HEK293 (cell line): ENCODE measurements at regions not wholly inside any gene's neighbourhood (a gene's known extent, or its start where the extent isn't known, plus 50 kb on each side); places are given as distances from the start of the nearest gene placed in this dataset.

Experiments used
- BCL11B ChIP-seq: fragments of 450-650 bp; formaldehyde crosslinking; IDR thresholded peaks from 2 replicates; pipeline ENCODE4 v1.5.1; 2016; ENCODE audit warnings: low read depth, missing biosample characterization, missing genetic modification characterization
- HOXD13 ChIP-seq: sonication (generic); formaldehyde crosslinking; IDR thresholded peaks from 2 replicates; pipeline ENCODE4 v1.8.0; 2022; ENCODE audit warnings: missing genetic modification reagents, borderline replicate concordance
- KLF10 ChIP-seq: fragments of 450-650 bp; IDR thresholded peaks from 2 replicates; pipeline ENCODE4 v1.5.1; 2018; ENCODE audit warnings: missing biosample characterization, mild to moderate bottlenecking, missing genetic modification characterization
- KLF7 ChIP-seq: fragments of 450-650 bp; formaldehyde crosslinking; IDR thresholded peaks from 2 replicates; pipeline ENCODE4 v1.5.1; 2016; ENCODE audit warnings: missing biosample characterization, missing genetic modification characterization, borderline replicate concordance
- MZF1 ChIP-seq: fragments of 450-650 bp; formaldehyde crosslinking; IDR thresholded peaks from 2 replicates; pipeline ENCODE4 v1.5.1; 2017; ENCODE audit warnings: missing biosample characterization, missing genetic modification characterization, borderline replicate concordance
- PRDM1 ChIP-seq: fragments of 450-650 bp; formaldehyde crosslinking; IDR thresholded peaks from 2 replicates; pipeline ENCODE4; 2016; ENCODE audit warnings: missing biosample characterization, missing genetic modification characterization
- SCRT2 ChIP-seq: fragments of 450-650 bp; formaldehyde crosslinking; IDR thresholded peaks from 2 replicates; pipeline ENCODE4 v1.5.1; 2016; ENCODE audit warnings: missing biosample characterization, missing genetic modification characterization
- TRIM28 ChIP-seq: IDR thresholded peaks from 2 replicates; pipeline ENCODE4 v1.6.1; 2011; ENCODE audit warnings: low read length, control low read depth, borderline replicate concordance
- YY2 ChIP-seq: fragments of 450-650 bp; formaldehyde crosslinking; IDR thresholded peaks from 2 replicates; pipeline ENCODE4 v1.5.1; 2016; ENCODE audit warnings: missing biosample characterization, missing genetic modification characterization
- ZBTB17 ChIP-seq: fragments of 450-650 bp; formaldehyde crosslinking; IDR thresholded peaks from 2 replicates; pipeline ENCODE4 v1.5.1; 2016; ENCODE audit warnings: missing biosample characterization, missing genetic modification characterization
- ZFP69B ChIP-seq: fragments of 450-650 bp; formaldehyde crosslinking; IDR thresholded peaks from 2 replicates; pipeline ENCODE4 v1.5.1; 2016; ENCODE audit warnings: missing biosample characterization, missing genetic modification characterization
- ZNF2 ChIP-seq: fragments of 450-650 bp; formaldehyde crosslinking; IDR thresholded peaks from 2 replicates; pipeline ENCODE4 v1.5.1; 2016; ENCODE audit warnings: missing biosample characterization, missing genetic modification characterization
- ZNF266 ChIP-seq: fragments of 450-650 bp; formaldehyde crosslinking; IDR thresholded peaks from 2 replicates; pipeline ENCODE4 v1.5.1; 2016; ENCODE audit warnings: missing biosample characterization, missing genetic modification characterization, low read depth
- ZNF324 ChIP-seq: fragments of 450-650 bp; formaldehyde crosslinking; IDR thresholded peaks from 2 replicates; pipeline ENCODE4 v1.5.1; 2016; ENCODE audit warnings: missing biosample characterization, missing genetic modification characterization
- ZNF354C ChIP-seq: fragments of 450-650 bp; formaldehyde crosslinking; IDR thresholded peaks from 2 replicates; pipeline ENCODE4 v1.5.1; 2016; ENCODE audit warnings: missing biosample characterization, missing genetic modification characterization, low read depth, borderline replicate concordance
- ZNF37A ChIP-seq: fragments of 450-650 bp; IDR thresholded peaks from 2 replicates; pipeline ENCODE4 v1.5.1; 2018; ENCODE audit warnings: missing biosample characterization, missing genetic modification characterization
- ZNF394 ChIP-seq: fragments of 450-650 bp; formaldehyde crosslinking; IDR thresholded peaks from 2 replicates; pipeline ENCODE4 v1.5.1; 2016; ENCODE audit warnings: missing biosample characterization, missing genetic modification characterization, mild to moderate bottlenecking, moderate library complexity, borderline replicate concordance
- ZNF433 ChIP-seq: fragments of 450-650 bp; formaldehyde crosslinking; IDR thresholded peaks from 2 replicates; pipeline ENCODE4 v1.5.1; 2016; ENCODE audit warnings: missing biosample characterization, missing genetic modification characterization, low read depth
- ZNF473 ChIP-seq: fragments of 450-650 bp; formaldehyde crosslinking; IDR thresholded peaks from 2 replicates; pipeline ENCODE4 v1.5.1; 2017; ENCODE audit warnings: missing biosample characterization, missing genetic modification characterization
- ZNF521 ChIP-seq: fragments of 450-650 bp; formaldehyde crosslinking; IDR thresholded peaks from 2 replicates; pipeline ENCODE4 v1.5.1; 2017; ENCODE audit warnings: missing biosample characterization, mild to moderate bottlenecking, missing genetic modification characterization
- ZNF530 ChIP-seq: fragments of 450-650 bp; formaldehyde crosslinking; IDR thresholded peaks from 2 replicates; pipeline ENCODE4 v1.5.1; 2016; ENCODE audit warnings: low read depth, missing biosample characterization, missing genetic modification characterization
- ZNF549 ChIP-seq: fragments of 450-650 bp; IDR thresholded peaks from 2 replicates; pipeline ENCODE4 v1.5.1; 2018; ENCODE audit warnings: missing biosample characterization, missing genetic modification characterization, mild to moderate bottlenecking, inconsistent platforms, moderate library complexity
- ZNF600 ChIP-seq: fragments of 450-650 bp; formaldehyde crosslinking; IDR thresholded peaks from 2 replicates; pipeline ENCODE4 v1.5.1; 2016; ENCODE audit warnings: missing biosample characterization, missing genetic modification characterization
- ZNF664 ChIP-seq: fragments of 450-650 bp; formaldehyde crosslinking; IDR thresholded peaks from 2 replicates; pipeline ENCODE4 v1.5.1; 2016; ENCODE audit warnings: missing biosample characterization, missing genetic modification characterization
- ZNF701 ChIP-seq: fragments of 450-650 bp; formaldehyde crosslinking; IDR thresholded peaks from 2 replicates; pipeline ENCODE4 v1.5.1; 2016; ENCODE audit warnings: missing biosample characterization, missing genetic modification characterization
- ZNF747 ChIP-seq: fragments of 450-650 bp; formaldehyde crosslinking; IDR thresholded peaks from 2 replicates; pipeline ENCODE4 v1.5.1; 2016; ENCODE audit warnings: missing biosample characterization, missing genetic modification characterization
- ZNF76 ChIP-seq: fragments of 450-650 bp; formaldehyde crosslinking; IDR thresholded peaks from 2 replicates; pipeline ENCODE4; 2016; ENCODE audit warnings: low read depth, missing biosample characterization, missing genetic modification characterization, borderline replicate concordance
- ZNF776 ChIP-seq: fragments of 450-650 bp; formaldehyde crosslinking; IDR thresholded peaks from 2 replicates; pipeline ENCODE4 v1.5.0; 2017; ENCODE audit warnings: missing biosample characterization, missing genetic modification characterization, borderline replicate concordance
- ZNF791 ChIP-seq: fragments of 450-650 bp; formaldehyde crosslinking; IDR thresholded peaks from 2 replicates; pipeline ENCODE4 v1.5.1; 2016; ENCODE audit warnings: missing biosample characterization, missing genetic modification characterization
- ZNF843 ChIP-seq: fragments of 450-650 bp; formaldehyde crosslinking; IDR thresholded peaks from 2 replicates; pipeline ENCODE4 v1.5.1; 2016; ENCODE audit warnings: missing biosample characterization, missing genetic modification characterization
- ZXDB ChIP-seq: fragments of 450-650 bp; formaldehyde crosslinking; IDR thresholded peaks from 2 replicates; pipeline ENCODE4 v1.5.1; 2016; ENCODE audit warnings: missing biosample characterization, missing genetic modification characterization
- TF ChIP-seq, protein P1 (sequence below): fragments of 450-650 bp; formaldehyde crosslinking; IDR thresholded peaks from 2 replicates; pipeline ENCODE4 v1.5.1; 2016; ENCODE audit warnings: missing biosample characterization, missing genetic modification characterization
- TF ChIP-seq, protein P2 (sequence below): fragments of 450-650 bp; formaldehyde crosslinking; IDR thresholded peaks from 2 replicates; pipeline ENCODE4 v1.5.1; 2017; ENCODE audit warnings: missing biosample characterization, mild to moderate bottlenecking, missing genetic modification characterization, moderate library complexity
- TF ChIP-seq, protein P3 (sequence below): fragments of 450-650 bp; formaldehyde crosslinking; IDR thresholded peaks from 2 replicates; pipeline ENCODE4 v1.5.1; 2017; ENCODE audit warnings: missing biosample characterization, missing genetic modification characterization
- TF ChIP-seq, protein P4 (sequence below): fragments of 450-650 bp; formaldehyde crosslinking; IDR thresholded peaks from 2 replicates; pipeline ENCODE4 v1.5.1; 2016; ENCODE audit warnings: missing biosample characterization, missing genetic modification characterization

DNA sequence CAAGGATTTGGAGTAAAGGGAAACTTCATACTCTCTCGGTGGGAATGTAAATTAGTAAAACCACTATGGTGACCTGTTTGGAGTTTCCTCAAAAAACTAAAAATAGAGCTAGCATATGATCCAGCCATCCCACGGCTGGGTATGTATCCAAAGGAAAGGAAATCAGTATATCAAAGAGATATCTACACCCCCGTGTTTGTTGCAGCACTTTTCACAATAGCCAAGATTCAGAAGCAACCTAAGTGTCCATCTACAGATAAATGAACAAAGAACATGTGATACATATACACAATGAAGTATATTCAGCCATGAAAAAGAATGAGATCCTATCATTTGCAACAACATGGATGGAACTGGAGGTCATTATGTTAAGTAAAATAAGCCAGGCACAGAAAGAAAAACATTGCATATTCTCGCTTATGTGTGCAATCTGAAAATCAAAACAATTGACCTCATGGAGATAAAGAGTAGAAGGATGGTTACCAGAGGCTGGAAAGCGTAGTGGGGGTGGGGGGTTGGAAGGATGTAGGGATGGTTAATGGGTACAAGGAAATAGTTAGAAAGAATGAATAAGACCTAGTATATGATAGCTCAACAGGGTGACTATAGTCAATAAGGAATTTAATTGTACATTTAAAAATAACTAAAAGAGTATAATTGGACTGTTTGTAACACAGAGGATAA, 468.0 kb downstream of the BCAT1 start (continued):
- TF ChIP-seq YY2 (tag by site-specific recombination), result no peak
- TF ChIP-seq ZNF473, result no peak
- no peak for TF ChIP-seq ZNF600 (tag by site-specific recombination)
- no peak for TF ChIP-seq ZNF394
- no peak for TF ChIP-seq KLF7 (tag by site-specific recombination)
- TF ChIP-seq KLF10 (tag by site-specific recombination), result no peak
- TF ChIP-seq, protein P1, sequence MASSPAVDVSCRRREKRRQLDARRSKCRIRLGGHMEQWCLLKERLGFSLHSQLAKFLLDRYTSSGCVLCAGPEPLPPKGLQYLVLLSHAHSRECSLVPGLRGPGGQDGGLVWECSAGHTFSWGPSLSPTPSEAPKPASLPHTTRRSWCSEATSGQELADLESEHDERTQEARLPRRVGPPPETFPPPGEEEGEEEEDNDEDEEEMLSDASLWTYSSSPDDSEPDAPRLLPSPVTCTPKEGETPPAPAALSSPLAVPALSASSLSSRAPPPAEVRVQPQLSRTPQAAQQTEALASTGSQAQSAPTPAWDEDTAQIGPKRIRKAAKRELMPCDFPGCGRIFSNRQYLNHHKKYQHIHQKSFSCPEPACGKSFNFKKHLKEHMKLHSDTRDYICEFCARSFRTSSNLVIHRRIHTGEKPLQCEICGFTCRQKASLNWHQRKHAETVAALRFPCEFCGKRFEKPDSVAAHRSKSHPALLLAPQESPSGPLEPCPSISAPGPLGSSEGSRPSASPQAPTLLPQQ (tag by site-specific recombination), result 0 out of 2 replicates have a peak, but pooled peaks have one; percentile 23
- peak; percentile 68 for TF ChIP-seq MZF1 (tag by site-specific recombination)
- no peak for TF ChIP-seq TRIM28
- TF ChIP-seq ZNF776 (tag by site-specific recombination), result no peak
- no peak for TF ChIP-seq ZNF266 (tag by site-specific recombination)
- TF ChIP-seq ZNF843 (tag by site-specific recombination), result peak; percentile 60; the same call in 1 of the 2 replicates
- no peak for TF ChIP-seq ZNF549 (tag by site-specific recombination)
- TF ChIP-seq ZBTB17 (tag by site-specific recombination), result no peak
- TF ChIP-seq ZNF324 (tag by site-specific recombination), result no peak
- TF ChIP-seq ZNF76, result no peak
- no peak for TF ChIP-seq BCL11B (tag by site-specific recombination)
- TF ChIP-seq ZNF37A (tag by site-specific recombination), result no peak
- TF ChIP-seq, protein P2, sequence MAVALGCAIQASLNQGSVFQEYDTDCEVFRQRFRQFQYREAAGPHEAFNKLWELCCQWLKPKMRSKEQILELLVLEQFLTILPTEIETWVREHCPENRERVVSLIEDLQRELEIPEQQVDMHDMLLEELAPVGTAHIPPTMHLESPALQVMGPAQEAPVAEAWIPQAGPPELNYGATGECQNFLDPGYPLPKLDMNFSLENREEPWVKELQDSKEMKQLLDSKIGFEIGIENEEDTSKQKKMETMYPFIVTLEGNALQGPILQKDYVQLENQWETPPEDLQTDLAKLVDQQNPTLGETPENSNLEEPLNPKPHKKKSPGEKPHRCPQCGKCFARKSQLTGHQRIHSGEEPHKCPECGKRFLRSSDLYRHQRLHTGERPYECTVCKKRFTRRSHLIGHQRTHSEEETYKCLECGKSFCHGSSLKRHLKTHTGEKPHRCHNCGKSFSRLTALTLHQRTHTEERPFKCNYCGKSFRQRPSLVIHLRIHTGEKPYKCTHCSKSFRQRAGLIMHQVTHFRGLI, result no peak
- TF ChIP-seq SCRT2 (tag by site-specific recombination), result no peak
- TF ChIP-seq ZNF433, result no peak
- TF ChIP-seq ZNF354C (tag by site-specific recombination), result no peak
- TF ChIP-seq ZNF791, result no peak
- TF ChIP-seq HOXD13 (CRISPR knock-in tag), result no peak
- no peak for TF ChIP-seq ZNF747 (tag by site-specific recombination)
- no peak for TF ChIP-seq ZNF530 (tag by site-specific recombination)
- no peak for TF ChIP-seq ZNF664 (tag by site-specific recombination)
- TF ChIP-seq, protein P3, sequence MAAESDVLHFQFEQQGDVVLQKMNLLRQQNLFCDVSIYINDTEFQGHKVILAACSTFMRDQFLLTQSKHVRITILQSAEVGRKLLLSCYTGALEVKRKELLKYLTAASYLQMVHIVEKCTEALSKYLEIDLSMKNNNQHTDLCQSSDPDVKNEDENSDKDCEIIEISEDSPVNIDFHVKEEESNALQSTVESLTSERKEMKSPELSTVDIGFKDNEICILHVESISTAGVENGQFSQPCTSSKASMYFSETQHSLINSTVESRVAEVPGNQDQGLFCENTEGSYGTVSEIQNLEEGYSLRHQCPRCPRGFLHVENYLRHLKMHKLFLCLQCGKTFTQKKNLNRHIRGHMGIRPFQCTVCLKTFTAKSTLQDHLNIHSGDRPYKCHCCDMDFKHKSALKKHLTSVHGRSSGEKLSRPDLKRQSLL (tag by site-specific recombination), result no peak
- TF ChIP-seq, protein P4, sequence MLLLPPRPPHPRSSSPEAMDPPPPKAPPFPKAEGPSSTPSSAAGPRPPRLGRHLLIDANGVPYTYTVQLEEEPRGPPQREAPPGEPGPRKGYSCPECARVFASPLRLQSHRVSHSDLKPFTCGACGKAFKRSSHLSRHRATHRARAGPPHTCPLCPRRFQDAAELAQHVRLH, result no peak
- TF ChIP-seq ZNF521 (tag by site-specific recombination), result no peak
- no peak for TF ChIP-seq ZNF701 (tag by site-specific recombination)
- TF ChIP-seq PRDM1, result no peak
- no peak for TF ChIP-seq ZFP69B
- no peak for TF ChIP-seq ZNF2 (tag by site-specific recombination)
- TF ChIP-seq ZXDB (tag by site-specific recombination), result 0 out of 2 replicates have a peak, but pooled peaks have one; percentile 39
